Trophoblast cell (in vitro differentiated cells and primary cell): ENCODE measurements at regions not wholly inside any gene's neighbourhood (a gene's known extent, or its start where the extent isn't known, plus 50 kb on each side); places are given as distances from the start of the nearest gene placed in this dataset.

Source experiments
- DNase-seq, 2 donors: peaks; one replicate each; pipeline ENCODE4 v3.0.0-alpha.2; 2016
- H2AFZ ChIP-seq: 2 replicates; pipeline ENCODE4 v1.6.1; 2013; ENCODE audit warnings: low read length, moderate library complexity, mild to moderate bottlenecking; ENCODE audit not compliant: insufficient read depth, poor library complexity
- H2AK5ac ChIP-seq: 2 replicates; pipeline ENCODE4 v1.6.1; 2013; ENCODE audit warnings: mild to moderate bottlenecking, low read length
- H2BK120ac ChIP-seq: 2 replicates; pipeline ENCODE4 v1.6.1; 2013; ENCODE audit warnings: low read length, mild to moderate bottlenecking, moderate library complexity; ENCODE audit not compliant: insufficient read depth, poor library complexity
- H2BK12ac ChIP-seq: 2 replicates; pipeline ENCODE4 v1.6.1; 2013; ENCODE audit warnings: mild to moderate bottlenecking, low read length, moderate library complexity
- H2BK5ac ChIP-seq: 2 replicates; pipeline ENCODE4 v1.6.1; 2013; ENCODE audit warnings: low read length, low read depth, moderate library complexity, mild to moderate bottlenecking; ENCODE audit not compliant: poor library complexity
- H3K14ac ChIP-seq: 2 replicates; pipeline ENCODE4 v1.6.1; 2013; ENCODE audit warnings: mild to moderate bottlenecking, low read length
- H3K18ac ChIP-seq: 2 replicates; pipeline ENCODE4 v1.6.1; 2013; ENCODE audit warnings: mild to moderate bottlenecking, low read length
- H3K23ac ChIP-seq: 2 replicates; pipeline ENCODE4 v1.6.1; 2013; ENCODE audit warnings: low read length
- H3K27ac ChIP-seq: 2 replicates; pipeline ENCODE4 v1.5.1; 2013; ENCODE audit warnings: low read depth, mild to moderate bottlenecking, inconsistent platforms, low read length, moderate library complexity
- H3K27me3 ChIP-seq: 2 replicates; pipeline ENCODE4 v1.6.1; 2013; ENCODE audit warnings: inconsistent platforms, mild to moderate bottlenecking, low read length, moderate library complexity; ENCODE audit not compliant: insufficient read depth
- H3K36me3 ChIP-seq, 2 experiments: 1 replicate in 1 of 2; 2 replicates in 1 of 2; pipeline ENCODE4 v1.6.1; 2013; ENCODE audit warnings: low read length in 2 of 2, mild to moderate bottlenecking in 2 of 2, moderate library complexity in 1 of 2; ENCODE audit not compliant: insufficient read depth in 2 of 2, control insufficient read depth in 1 of 2
- H3K4ac ChIP-seq: 2 replicates; pipeline ENCODE4 v1.6.1; 2013; ENCODE audit warnings: low read depth, mild to moderate bottlenecking, low read length, moderate library complexity
- H3K4me1 ChIP-seq, 2 experiments: 1 replicate in 1 of 2; 2 replicates in 1 of 2; pipeline ENCODE4 v1.6.1; 2013; ENCODE audit warnings: low read length in 2 of 2, mild to moderate bottlenecking in 2 of 2, moderate library complexity in 1 of 2; ENCODE audit not compliant: insufficient read depth in 2 of 2, control insufficient read depth in 1 of 2
- H3K4me2 ChIP-seq: 2 replicates; pipeline ENCODE4 v1.6.1; 2013; ENCODE audit warnings: inconsistent platforms, mild to moderate bottlenecking, low read length, moderate library complexity
- H3K4me3 ChIP-seq: 2 replicates; pipeline ENCODE4 v1.5.1; 2013; ENCODE audit warnings: mild to moderate bottlenecking, low read depth, low read length, inconsistent platforms
- H3K79me1 ChIP-seq: one replicate; pipeline ENCODE4 v1.6.1; 2013; ENCODE audit warnings: low read length
- H3K79me2 ChIP-seq: 2 replicates; pipeline ENCODE4 v1.6.1; 2013; ENCODE audit warnings: low read length, mild to moderate bottlenecking; ENCODE audit not compliant: control insufficient read depth, insufficient read depth, poor library complexity
- H3K9ac ChIP-seq: 2 replicates; pipeline ENCODE4 v1.6.1; 2013; ENCODE audit warnings: mild to moderate bottlenecking, low read length
- H3K9me3 ChIP-seq: 2 replicates; pipeline ENCODE4 v1.6.1; 2013; ENCODE audit warnings: low read depth, mild to moderate bottlenecking, control low read depth, inconsistent platforms, low read length; ENCODE audit not compliant: insufficient read depth
- H4K12ac ChIP-seq: 2 replicates; pipeline ENCODE4 v1.6.1; 2013; ENCODE audit warnings: low read depth, mild to moderate bottlenecking, low read length, moderate library complexity
- H4K8ac ChIP-seq: 2 replicates; pipeline ENCODE4 v1.6.1; 2013; ENCODE audit warnings: low read depth, mild to moderate bottlenecking, low read length, moderate library complexity
- H4K91ac ChIP-seq: one replicate; pipeline ENCODE4 v1.6.1; 2013; ENCODE audit warnings: low read depth, mild to moderate bottlenecking, low read length, moderate library complexity
- WGBS: extraction: QIAGEN DNeasy Blood & Tissue Kit; methylation state at CpG from one replicate; pipeline ENCODE4 v1.1.7; 2013; ENCODE audit warnings: missing lambda C conversion rate; ENCODE audit not compliant: insufficient read length, insufficient coverage; ENCODE audit errors: extremely low coverage; 5-methylcytosine and 5-hydroxymethylcytosine counted together

- no peak overlapping the region for H2BK12ac ChIP-seq
- WGBS = no CpG with 5 or more reads among the region's 2 CpGs
- no peak overlapping the region for H2BK5ac ChIP-seq
Observed at GRCh38 chr13:79943346-79944023, 397.4 kb downstream of the SPRY2 start.

GRCh38 chr13:79941752-79942151 lies 399.2 kb downstream of the SPRY2 start:
- no peak overlapping the region for H3K18ac ChIP-seq
- no peak overlapping the region for H3K9ac ChIP-seq
- peaks cover 3 to 8% of the 10 kb centered on the region in 2 experiments for H3K4me1 ChIP-seq
- H2AFZ ChIP-seq = no peak overlapping the region
- H3K4me2 ChIP-seq = no peak overlapping the region
- no peaks in the 10 kb centered on the region for H3K9me3 ChIP-seq
- no peak overlapping the region for H3K27ac ChIP-seq
- no peak overlapping the region for H2BK12ac ChIP-seq
- H3K4me3 ChIP-seq = no peak overlapping the region
- WGBS = no CpG with 5 or more reads among the region's 5 CpGs
- no peak overlapping the region for H2BK120ac ChIP-seq
- no peak overlapping the region for H4K8ac ChIP-seq
- H2AK5ac ChIP-seq = no peak overlapping the region
- H3K27me3 ChIP-seq = no peaks in the 10 kb centered on the region
- H3K79me2 ChIP-seq = no peaks in the 10 kb centered on the region
- no peak overlapping the region for H2BK5ac ChIP-seq
- H3K4ac ChIP-seq = no peak overlapping the region
- no peak overlapping the region for H4K12ac ChIP-seq
- no peak for DNase-seq
- H3K36me3 ChIP-seq = no peaks in the 10 kb centered on the region
- H3K14ac ChIP-seq = no peak overlapping the region
- H3K79me1 ChIP-seq = peaks cover 5% of the 10 kb centered on the region
- no peak overlapping the region for H3K23ac ChIP-seq
- H4K91ac ChIP-seq = no peak overlapping the region

More at GRCh38 chr13:79943346-79944023, 397.4 kb downstream of the SPRY2 start:
- no peaks in the 10 kb centered on the region for H3K27me3 ChIP-seq
- H3K9me3 ChIP-seq = no peaks in the 10 kb centered on the region
- H3K4ac ChIP-seq = no peak overlapping the region
- no peak for DNase-seq
- no peak overlapping the region for H3K4me3 ChIP-seq
- no peak overlapping the region for H3K23ac ChIP-seq
- H3K79me1 ChIP-seq = peaks cover 2% of the 10 kb centered on the region
- no peak overlapping the region for H4K8ac ChIP-seq
- H3K14ac ChIP-seq = no peak overlapping the region
- no peak overlapping the region for H3K18ac ChIP-seq
- no peak overlapping the region for H2BK120ac ChIP-seq
- H4K91ac ChIP-seq = no peak overlapping the region
- H2AK5ac ChIP-seq = no peak overlapping the region
- no peaks in the 10 kb centered on the region for H3K36me3 ChIP-seq
- no peak overlapping the region for H4K12ac ChIP-seq
- H3K9ac ChIP-seq = no peak overlapping the region
- H3K27ac ChIP-seq = no peak overlapping the region
- no peaks in the 10 kb centered on the region for H3K79me2 ChIP-seq
- H3K4me1 ChIP-seq = no peaks in the 10 kb centered on the region
- no peak overlapping the region for H2AFZ ChIP-seq
- no peak overlapping the region for H3K4me2 ChIP-seq

GRCh38 chr13:79939689-79940088 lies 401.2 kb downstream of the SPRY2 start:
- Histone ChIP-seq H2BK120ac (no peak overlapping the region), H2BK12ac (no peak overlapping the region), H3K79me2 (no peaks in the 10 kb centered on the region), H4K12ac (no peak overlapping the region), H2AFZ (no peak overlapping the region), H3K4ac (no peak overlapping the region), H3K27me3 (no peaks in the 10 kb centered on the region), H4K91ac (no peak overlapping the region), H3K4me2 (no peak overlapping the region), H3K18ac (no peak overlapping the region), H3K36me3 (no peaks in the 10 kb centered on the region), H3K4me1 (peaks cover 3 to 15% of the 10 kb centered on the region in 2 experiments), H2AK5ac (no peak overlapping the region), H3K4me3 (no peak overlapping the region), H3K9ac (no peak overlapping the region), H3K79me1 (peaks cover 10% of the 10 kb centered on the region), H3K23ac (no peak overlapping the region), H2BK5ac (no peak overlapping the region), H3K27ac (no peak overlapping the region), H3K9me3 (no peaks in the 10 kb centered on the region), H3K14ac (no peak overlapping the region), H4K8ac (no peak overlapping the region)
- no peak for DNase-seq
- no CpG with 5 or more reads among the region's 2 CpGs for WGBS

- H3K4me3 ChIP-seq = no peak overlapping the region
- no peak overlapping the region for H4K12ac ChIP-seq
- H3K27ac ChIP-seq = peak overlapping the region; percentile 63
- H4K91ac ChIP-seq = no peak overlapping the region
- peak overlapping the region; percentile 34 for H2BK5ac ChIP-seq
- no peak for DNase-seq
- H3K18ac ChIP-seq = no peak overlapping the region
- H2AFZ ChIP-seq = no peak overlapping the region
- no peak overlapping the region for H3K14ac ChIP-seq
- no peaks in the 10 kb centered on the region for H3K79me2 ChIP-seq
- H2AK5ac ChIP-seq = no peak overlapping the region
- no CpG with 5 or more reads among the region's 3 CpGs for WGBS
- no peak overlapping the region for H3K4me2 ChIP-seq
- no peaks in the 10 kb centered on the region for H3K36me3 ChIP-seq
- peaks cover 10% of the 10 kb centered on the region for H3K79me1 ChIP-seq
- H3K23ac ChIP-seq = no peak overlapping the region
- H2BK120ac ChIP-seq = peak overlapping the region; percentile 62
- no peaks in the 10 kb centered on the region for H3K9me3 ChIP-seq
- peak overlapping the region; percentile 37 for H4K8ac ChIP-seq
- no peak overlapping the region for H3K9ac ChIP-seq
- peak overlapping the region; percentile 82 for H2BK12ac ChIP-seq
- no peak overlapping the region for H3K4ac ChIP-seq
- peaks cover 3 to 15% of the 10 kb centered on the region in 2 experiments for H3K4me1 ChIP-seq
- H3K27me3 ChIP-seq = no peaks in the 10 kb centered on the region
Observed at GRCh38 chr13:79937771-79938216, 403.1 kb downstream of the SPRY2 start.
